GM19397 (cell line): ENCODE measurements at regions not wholly inside any gene's neighbourhood (a gene's known extent, or its start where the extent isn't known, plus 50 kb on each side); places are given as distances from the start of the nearest gene placed in this dataset.
"Not testable (repeated sequence)": the region's sequence is repeated elsewhere in the genome, so short reads cannot be mapped to it uniquely, and the experiment has no call there.

Experiments
- ATAC-seq: cut with Tn5 transposase; IDR thresholded peaks from one replicate; pipeline ENCODE4 v1.9.1; 2021; ENCODE audit warnings: mild to moderate bottlenecking, moderate library complexity; ENCODE audit not compliant: unreplicated experiment

- ATAC-seq: no peak
These were observed 218.1 kb upstream of the FAM78B start for GRCh38 chr1:166384948-166385347.

GRCh38 chr1:166390366-166391033, 223.7 kb upstream of the FAM78B start:
- ATAC-seq: no peak

- ATAC-seq: no peak
These were observed 224.7 kb upstream of the FAM78B start for GRCh38 chr1:166391279-166392066.

GRCh38 chr1:166395729-166396128, 228.9 kb upstream of the FAM78B start:
- no peak for ATAC-seq

- not testable (repeated sequence) for ATAC-seq
These were observed 242.7 kb upstream of the FAM78B start for GRCh38 chr1:166409253-166410082.

- no peak for ATAC-seq
These were observed 243.2 kb upstream of the FAM78B start for GRCh38 chr1:166410083-166410385.

- ATAC-seq: not testable (repeated sequence)
These were observed 250.0 kb upstream of the FAM78B start for GRCh38 chr1:166416831-166417230.

- no peak for ATAC-seq
These were observed 251.6 kb upstream of the FAM78B start for GRCh38 chr1:166418344-166418933.

GRCh38 chr1:166422586-166422985, 255.8 kb upstream of the FAM78B start:
- not testable (repeated sequence) for ATAC-seq

- no peak for ATAC-seq
These were observed 265.9 kb upstream of the FAM78B start for GRCh38 chr1:166432655-166433054.

GRCh38 chr1:166433404-166434304, 266.9 kb upstream of the FAM78B start:
- not testable (repeated sequence) for ATAC-seq

- no peak for ATAC-seq
These were observed 290.9 kb upstream of the FAM78B start for GRCh38 chr1:166457700-166458099.

GRCh38 chr1:166464333-166464732, 297.5 kb upstream of the FAM78B start:
- ATAC-seq: no peak

- ATAC-seq: no peak
These were observed 303.2 kb upstream of the FAM78B start for GRCh38 chr1:166470014-166470413.

GRCh38 chr1:166470441-166470840, 303.6 kb upstream of the FAM78B start:
- ATAC-seq: no peak

- ATAC-seq: no peak
These were observed 304.6 kb upstream of the FAM78B start for GRCh38 chr1:166471359-166471758.

- peak; percentile 67 for ATAC-seq
These were observed 312.3 kb upstream of the FAM78B start for GRCh38 chr1:166479052-166479631.

- ATAC-seq: no peak
These were observed 317.7 kb upstream of the FAM78B start for GRCh38 chr1:166484471-166484870.

- ATAC-seq: no peak
These were observed 318.1 kb upstream of the FAM78B start for GRCh38 chr1:166484871-166485270.

GRCh38 chr1:166485620-166486019, 318.8 kb upstream of the FAM78B start:
- no peak for ATAC-seq
